ENCODE measurements at regions not wholly inside any gene's neighbourhood (a gene's known extent, or its start where the extent isn't known, plus 50 kb on each side); places are given as distances from the start of the nearest gene placed in this dataset.
A peak's percentile ranks its signal among the peaks of the same experiment; 100 is the strongest.

DNA sequence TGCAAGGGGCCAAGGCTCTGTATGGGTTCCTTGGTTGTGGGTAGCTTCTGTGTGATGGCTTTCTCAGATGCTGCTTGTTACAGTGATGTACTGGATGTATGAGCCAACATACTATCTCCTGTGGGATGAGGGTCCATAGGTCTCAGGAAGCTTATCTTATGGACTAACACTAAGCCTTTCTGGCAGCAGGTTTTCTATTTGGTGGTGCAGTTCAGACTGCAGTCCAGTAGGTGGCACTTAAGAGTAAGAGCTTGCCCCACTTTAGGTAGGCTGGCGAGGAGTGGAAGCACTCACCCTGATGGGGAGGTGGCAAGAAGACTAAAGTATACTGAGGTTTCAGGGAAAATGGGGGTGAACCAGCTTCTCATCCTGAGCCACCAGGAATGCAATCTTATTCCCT, 306.7 kb upstream of the MAOA start:
- Histone ChIP-seq H2AFZ (ENCODE audit: low read length) (no peak overlapping the region), H3K9ac (ENCODE audit: insufficient read depth, low read length) (no peak overlapping the region), H3K27me3 (ENCODE audit: control insufficient read depth, insufficient read depth, low read length) (no peaks in the 10 kb centered on the region), H3K27ac (ENCODE audit: insufficient read depth, low read length) (no peak overlapping the region), H4K20me1 (ENCODE audit: control insufficient read depth, extremely low read depth, insufficient read depth, low read length) (no peaks in the 10 kb centered on the region), H3K36me3 (ENCODE audit: control insufficient read depth, insufficient read depth, low read length) (no peaks in the 10 kb centered on the region), H3K4me3 (replicated peaks in 1 of 4; ENCODE audit: control extremely low read depth in 1 of 4, insufficient read depth in 1 of 4, low read depth in 3 of 4, low read length in 4 of 4) (no peak overlapping the region), H3K4me2 (ENCODE audit: extremely low read depth, insufficient read depth, low read length) (no peak overlapping the region), H3K9me3 (ENCODE audit: control insufficient read depth, insufficient read depth, low read depth, low read length) (no peaks in the 10 kb centered on the region), H3K4me1 (ENCODE audit: control insufficient read depth, extremely low read depth, insufficient read depth, low read length) (no peaks in the 10 kb centered on the region), H3K79me2 (ENCODE audit: control insufficient read depth, insufficient read depth, low read length) (no peaks in the 10 kb centered on the region)
- DNase-seq (ENCODE audit: low read depth in 2 of 2): peak in 1 of 2 donors; percentile 28
- TF ChIP-seq, protein P1, sequence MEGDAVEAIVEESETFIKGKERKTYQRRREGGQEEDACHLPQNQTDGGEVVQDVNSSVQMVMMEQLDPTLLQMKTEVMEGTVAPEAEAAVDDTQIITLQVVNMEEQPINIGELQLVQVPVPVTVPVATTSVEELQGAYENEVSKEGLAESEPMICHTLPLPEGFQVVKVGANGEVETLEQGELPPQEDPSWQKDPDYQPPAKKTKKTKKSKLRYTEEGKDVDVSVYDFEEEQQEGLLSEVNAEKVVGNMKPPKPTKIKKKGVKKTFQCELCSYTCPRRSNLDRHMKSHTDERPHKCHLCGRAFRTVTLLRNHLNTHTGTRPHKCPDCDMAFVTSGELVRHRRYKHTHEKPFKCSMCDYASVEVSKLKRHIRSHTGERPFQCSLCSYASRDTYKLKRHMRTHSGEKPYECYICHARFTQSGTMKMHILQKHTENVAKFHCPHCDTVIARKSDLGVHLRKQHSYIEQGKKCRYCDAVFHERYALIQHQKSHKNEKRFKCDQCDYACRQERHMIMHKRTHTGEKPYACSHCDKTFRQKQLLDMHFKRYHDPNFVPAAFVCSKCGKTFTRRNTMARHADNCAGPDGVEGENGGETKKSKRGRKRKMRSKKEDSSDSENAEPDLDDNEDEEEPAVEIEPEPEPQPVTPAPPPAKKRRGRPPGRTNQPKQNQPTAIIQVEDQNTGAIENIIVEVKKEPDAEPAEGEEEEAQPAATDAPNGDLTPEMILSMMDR (conservative IDR thresholded peaks at IDR 0.05 in 1 of 2, IDR thresholded peaks at IDR 0.05 in 1 of 2; ENCODE audit: low read depth in 1 of 2, low read length in 2 of 2): peak; percentile 26 to 62
- no peak for TF ChIP-seq EZH2 (IDR thresholded peaks at IDR 0.05; ENCODE audit: low read length, missing control alignments)

DNA sequence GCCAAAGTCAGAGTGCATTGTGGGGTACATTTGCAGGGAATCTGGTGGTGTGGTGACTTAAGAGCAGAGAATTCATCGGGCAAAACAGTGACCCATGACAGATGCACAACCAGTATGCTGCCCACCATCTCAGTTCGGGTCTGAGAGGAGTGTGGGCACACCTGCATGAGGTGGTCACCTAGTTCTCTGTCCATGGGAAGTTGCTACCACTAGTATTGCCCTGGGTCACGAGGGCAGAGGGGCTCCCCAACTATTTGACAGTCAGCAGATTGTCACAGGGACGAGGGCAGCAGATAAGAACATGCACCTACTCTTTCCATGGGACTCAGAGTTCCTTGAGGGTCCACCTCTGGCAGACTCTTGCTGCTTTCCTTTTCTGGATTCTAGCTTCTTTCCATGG, 305.2 kb upstream of the MAOA start:
- no peaks in the 10 kb centered on the region for H3K27me3 ChIP-seq (ENCODE audit: control insufficient read depth, insufficient read depth, low read length)
- no peaks in the 10 kb centered on the region for H3K36me3 ChIP-seq (ENCODE audit: control insufficient read depth, insufficient read depth, low read length)
- no peak for DNase-seq (ENCODE audit: low read depth in 2 of 2)
- no peak overlapping the region for H3K4me3 ChIP-seq (replicated peaks in 1 of 4; ENCODE audit: control extremely low read depth in 1 of 4, insufficient read depth in 1 of 4, low read depth in 3 of 4, low read length in 4 of 4)
- H3K27ac ChIP-seq (ENCODE audit: insufficient read depth, low read length): no peak overlapping the region
- no peak overlapping the region for H3K4me2 ChIP-seq (ENCODE audit: extremely low read depth, insufficient read depth, low read length)
- H3K79me2 ChIP-seq (ENCODE audit: control insufficient read depth, insufficient read depth, low read length): no peaks in the 10 kb centered on the region
- H3K9me3 ChIP-seq (ENCODE audit: control insufficient read depth, insufficient read depth, low read depth, low read length): no peaks in the 10 kb centered on the region
- H3K4me1 ChIP-seq (ENCODE audit: control insufficient read depth, extremely low read depth, insufficient read depth, low read length): no peaks in the 10 kb centered on the region
- H4K20me1 ChIP-seq (ENCODE audit: control insufficient read depth, extremely low read depth, insufficient read depth, low read length): no peaks in the 10 kb centered on the region
- no peak overlapping the region for H2AFZ ChIP-seq (ENCODE audit: low read length)
- H3K9ac ChIP-seq (ENCODE audit: insufficient read depth, low read length): no peak overlapping the region
- TF ChIP-seq, protein P1 (conservative IDR thresholded peaks at IDR 0.05 in 1 of 2, IDR thresholded peaks at IDR 0.05 in 1 of 2; ENCODE audit: low read depth in 1 of 2, low read length in 2 of 2): no peak
- TF ChIP-seq EZH2 (IDR thresholded peaks at IDR 0.05; ENCODE audit: low read length, missing control alignments): no peak

DNA sequence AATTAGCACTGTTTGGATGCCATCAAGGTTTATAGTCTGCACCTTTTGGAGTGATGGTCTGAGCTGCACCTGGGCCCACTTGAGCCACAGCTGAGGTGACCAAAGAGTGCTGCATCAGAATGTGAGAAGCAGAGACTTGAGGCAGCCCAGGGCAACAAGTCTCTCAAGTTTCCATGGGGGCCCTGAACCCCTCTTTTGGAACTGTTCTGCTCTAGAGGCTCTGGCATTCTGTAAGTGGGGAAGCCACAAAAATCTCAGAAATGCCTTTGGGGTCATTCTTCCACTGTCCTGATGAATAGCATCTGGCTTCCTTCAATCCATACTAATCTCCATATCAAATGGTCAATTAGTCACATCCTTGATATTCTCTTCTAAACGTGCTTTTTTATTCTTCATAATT, 298.4 kb upstream of the MAOA start:
- Histone ChIP-seq H3K36me3 (ENCODE audit: control insufficient read depth, insufficient read depth, low read length) (no peaks in the 10 kb centered on the region), H4K20me1 (ENCODE audit: control insufficient read depth, extremely low read depth, insufficient read depth, low read length) (no peaks in the 10 kb centered on the region), H3K4me2 (ENCODE audit: extremely low read depth, insufficient read depth, low read length) (no peak overlapping the region), H3K27me3 (ENCODE audit: control insufficient read depth, insufficient read depth, low read length) (no peaks in the 10 kb centered on the region), H3K9me3 (ENCODE audit: control insufficient read depth, insufficient read depth, low read depth, low read length) (no peaks in the 10 kb centered on the region), H3K9ac (ENCODE audit: insufficient read depth, low read length) (no peak overlapping the region), H3K27ac (ENCODE audit: insufficient read depth, low read length) (no peak overlapping the region), H3K4me3 (replicated peaks in 1 of 4; ENCODE audit: control extremely low read depth in 1 of 4, insufficient read depth in 1 of 4, low read depth in 3 of 4, low read length in 4 of 4) (no peak overlapping the region), H2AFZ (ENCODE audit: low read length) (no peak overlapping the region), H3K4me1 (ENCODE audit: control insufficient read depth, extremely low read depth, insufficient read depth, low read length) (no peaks in the 10 kb centered on the region), H3K79me2 (ENCODE audit: control insufficient read depth, insufficient read depth, low read length) (no peaks in the 10 kb centered on the region)
- no peak for DNase-seq (ENCODE audit: low read depth in 2 of 2)
- no peak for TF ChIP-seq EZH2 (IDR thresholded peaks at IDR 0.05; ENCODE audit: low read length, missing control alignments)
- TF ChIP-seq, protein P1 (conservative IDR thresholded peaks at IDR 0.05 in 1 of 2, IDR thresholded peaks at IDR 0.05 in 1 of 2; ENCODE audit: low read depth in 1 of 2, low read length in 2 of 2): no peak
